Adrenal gland (tissue), 9 donors: ENCODE measurements at regions not wholly inside any gene's neighbourhood (a gene's known extent, or its start where the extent isn't known, plus 50 kb on each side); places are given as distances from the start of the nearest gene placed in this dataset.

Experiments
- DNase-seq, 7 donors: peaks; one replicate each; pipeline ENCODE4 v3.0.0-alpha.2; 2019 to 2020
- H3K27ac ChIP-seq, 5 donors: fragments of 200-600 bp; sonication (generic) in 4 of 5; 1 replicate in 3 of 5; 2 replicates in 2 of 5; pipeline versions ENCODE4 v1.5.1 to v1.8.0; 2016 to 2020; ENCODE audit warnings: mild to moderate bottlenecking in 1 of 5
- H3K27me3 ChIP-seq: fragments of 200-600 bp; 2 replicates; pipeline ENCODE4 v1.8.0; 2021
- H3K36me3 ChIP-seq, 2 donors: fragments of 200-600 bp; replicated peaks in 1 of 2; 1 replicate in 1 of 2; 2 replicates in 1 of 2; pipeline versions ENCODE4 v1.5.1 to v1.8.0; 2018 to 2022
- H3K4me1 ChIP-seq, 2 donors: fragments of 200-600 bp; replicated peaks in 1 of 2; 1 replicate in 1 of 2; 2 replicates in 1 of 2; pipeline versions ENCODE4 v1.5.1 to v1.8.0; 2018 to 2021
- H3K4me3 ChIP-seq, 4 donors: fragments of 200-600 bp; sonication (generic) in 3 of 4; one replicate each; pipeline ENCODE4 v1.5.1; 2016 to 2018
- H3K9me3 ChIP-seq, 3 donors: fragments of 200-600 bp; sonication (generic) in 1 of 3; replicated peaks in 1 of 3; 1 replicate in 2 of 3; 2 replicates in 1 of 3; pipeline versions ENCODE4 v1.5.1 to v1.8.0; 2016 to 2021
- POLR2A ChIP-seq, 2 donors: fragments of 450-650 bp; IDR thresholded peaks; one replicate each; pipeline ENCODE4 v1.6.1; 2017; ENCODE audit warnings: antibody characterized with exemption in 2 of 2, mild to moderate bottlenecking in 2 of 2, moderate library complexity in 1 of 2
- WGBS, 4 donors: extraction: QIAGEN DNeasy Blood & Tissue Kit in 2 of 4; methylation state at CpG; one replicate each; pipeline versions ENCODE4 v1.1.5 to v1.1.7; 2013 to 2017; 5-methylcytosine and 5-hydroxymethylcytosine counted together
- intact Hi-C, 2 donors: fragments of 100-400 bp; cut with DNase I; formaldehyde crosslinking; loops; one replicate each; pipeline versions ENCODE4 v1.14.1 to v1.15.0; 2022 to 2023
- TF ChIP-seq, protein P1 (sequence below), 6 experiments: fragments of 450-650 bp in 4 of 6; fragments of 200-600 bp in 2 of 6; sonication (generic) in 1 of 6; IDR thresholded peaks; 1 replicate in 5 of 6; 2 replicates in 1 of 6; pipeline versions ENCODE4 v1.5.1 to v1.8.0; 2016 to 2021; ENCODE audit warnings: antibody characterized with exemption in 6 of 6, mild to moderate bottlenecking in 2 of 6, moderate library complexity in 1 of 6
- donor health status: healthy with polysubstance abuse.
- donor health status: Bipolar disorder and iron deficiency.
- donor health status: DM: yes; HTN: yes; CAD: no.
- donor health status: DM: no; HTN: no; CAD: no.
- donor health status: DM: no; HTN: no; CAD: no.

- no peak for TF ChIP-seq POLR2A (IDR thresholded peaks at IDR 0.05)
- TF ChIP-seq, protein P1, sequence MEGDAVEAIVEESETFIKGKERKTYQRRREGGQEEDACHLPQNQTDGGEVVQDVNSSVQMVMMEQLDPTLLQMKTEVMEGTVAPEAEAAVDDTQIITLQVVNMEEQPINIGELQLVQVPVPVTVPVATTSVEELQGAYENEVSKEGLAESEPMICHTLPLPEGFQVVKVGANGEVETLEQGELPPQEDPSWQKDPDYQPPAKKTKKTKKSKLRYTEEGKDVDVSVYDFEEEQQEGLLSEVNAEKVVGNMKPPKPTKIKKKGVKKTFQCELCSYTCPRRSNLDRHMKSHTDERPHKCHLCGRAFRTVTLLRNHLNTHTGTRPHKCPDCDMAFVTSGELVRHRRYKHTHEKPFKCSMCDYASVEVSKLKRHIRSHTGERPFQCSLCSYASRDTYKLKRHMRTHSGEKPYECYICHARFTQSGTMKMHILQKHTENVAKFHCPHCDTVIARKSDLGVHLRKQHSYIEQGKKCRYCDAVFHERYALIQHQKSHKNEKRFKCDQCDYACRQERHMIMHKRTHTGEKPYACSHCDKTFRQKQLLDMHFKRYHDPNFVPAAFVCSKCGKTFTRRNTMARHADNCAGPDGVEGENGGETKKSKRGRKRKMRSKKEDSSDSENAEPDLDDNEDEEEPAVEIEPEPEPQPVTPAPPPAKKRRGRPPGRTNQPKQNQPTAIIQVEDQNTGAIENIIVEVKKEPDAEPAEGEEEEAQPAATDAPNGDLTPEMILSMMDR (IDR thresholded peaks at IDR 0.05) = no peak
- 85 to 90% (median 88%) methylated on average over 3 of the region's 3 CpGs for WGBS, 4 donors
- no peak for DNase-seq
- H3K4me3 ChIP-seq = no peak overlapping the region
- no peaks in the 10 kb centered on the region for H3K4me1 ChIP-seq
- no peaks in the 10 kb centered on the region for H3K9me3 ChIP-seq
- intact Hi-C loops = no loop called here
- H3K36me3 ChIP-seq = no peaks in the 10 kb centered on the region
- no peaks in the 10 kb centered on the region for H3K27me3 ChIP-seq
- H3K27ac ChIP-seq = no peak overlapping the region
Measured at GRCh38 chr5:98464737-98465330, 308.6 kb upstream of the RGMB start.

- DNase-seq = no peak
- H3K36me3 ChIP-seq = no peaks in the 10 kb centered on the region
- WGBS, 4 donors = 42 to 47% (median 44%) methylated on average over 4 of the region's 4 CpGs
- H3K9me3 ChIP-seq = no peaks in the 10 kb centered on the region
- no peaks in the 10 kb centered on the region for H3K4me1 ChIP-seq
- intact Hi-C loops = no loop called here
- TF ChIP-seq, protein P1 (IDR thresholded peaks at IDR 0.05) = no peak
- TF ChIP-seq POLR2A (IDR thresholded peaks at IDR 0.05) = no peak
- H3K27ac ChIP-seq = no peak overlapping the region
- no peaks in the 10 kb centered on the region for H3K27me3 ChIP-seq
- H3K4me3 ChIP-seq = no peak overlapping the region
Measured at GRCh38 chr5:98468188-98468869, 305.1 kb upstream of the RGMB start.

GRCh38 chr5:98470747-98471146 is 302.7 kb upstream of the RGMB start:
- Histone ChIP-seq H3K27ac (no peak overlapping the region), H3K4me3 (no peak overlapping the region), H3K9me3 (no peaks in the 10 kb centered on the region), H3K27me3 (no peaks in the 10 kb centered on the region), H3K4me1 (no peaks in the 10 kb centered on the region), H3K36me3 (no peaks in the 10 kb centered on the region)
- no peak for TF ChIP-seq POLR2A (IDR thresholded peaks at IDR 0.05)
- TF ChIP-seq, protein P1 (IDR thresholded peaks at IDR 0.05) = no peak
- intact Hi-C loops = no loop called here
- DNase-seq = no peak
- WGBS, 4 donors = 86 to 94% (median 90%) methylated on average over 2 of the region's 2 CpGs

GRCh38 chr5:98471458-98471857 is 302.0 kb upstream of the RGMB start:
- H3K9me3 ChIP-seq = no peaks in the 10 kb centered on the region
- no peak for DNase-seq
- no peaks in the 10 kb centered on the region for H3K27me3 ChIP-seq
- H3K27ac ChIP-seq = no peak overlapping the region
- no peak overlapping the region for H3K4me3 ChIP-seq
- 94 to 99% (median 97%) methylated on average over 2 of the region's 2 CpGs for WGBS, 4 donors
- H3K4me1 ChIP-seq = no peaks in the 10 kb centered on the region
- H3K36me3 ChIP-seq = no peaks in the 10 kb centered on the region
- intact Hi-C loops = no loop called here
- TF ChIP-seq, protein P1 (IDR thresholded peaks at IDR 0.05) = no peak
- no peak for TF ChIP-seq POLR2A (IDR thresholded peaks at IDR 0.05)
